NCI-H1092 (cell line): ENCODE measurements at regions not wholly inside any gene's neighbourhood (a gene's known extent, or its start where the extent isn't known, plus 50 kb on each side); places are given as distances from the start of the nearest gene placed in this dataset.

ENCODE experiments used
- DNase-seq: peaks from one replicate; lab custom pipeline; 2025; lab: John Stamatoyannopoulos, UW

- no peak for DNase-seq
Observed at GRCh38 chr4:128355305-128355704, 67.7 kb upstream of the PGRMC2 start.

- DNase-seq = no peak
Observed at GRCh38 chr4:128354205-128354821, 66.7 kb upstream of the PGRMC2 start.

GRCh38 chr4:128353791-128354190, 66.2 kb upstream of the PGRMC2 start:
- DNase-seq = no peak

- DNase-seq = no peak
Observed at GRCh38 chr4:128351502-128351901, 63.9 kb upstream of the PGRMC2 start.

GRCh38 chr4:128350449-128351045, 62.9 kb upstream of the PGRMC2 start:
- DNase-seq = no peak

- DNase-seq = no peak
Observed at GRCh38 chr4:128349921-128350320, 62.3 kb upstream of the PGRMC2 start.

GRCh38 chr4:128347930-128348660, 60.5 kb upstream of the PGRMC2 start:
- no peak for DNase-seq

- DNase-seq = no peak
Observed at GRCh38 chr4:128347175-128347868, 59.7 kb upstream of the PGRMC2 start.

- DNase-seq = no peak
Observed at GRCh38 chr4:128346054-128346716, 58.6 kb upstream of the PGRMC2 start.

- DNase-seq = no peak
Observed at GRCh38 chr4:128345650-128346049, 58.0 kb upstream of the PGRMC2 start.

- no peak for DNase-seq
Observed at GRCh38 chr4:128342762-128343161, 55.1 kb upstream of the PGRMC2 start.

GRCh38 chr4:128341634-128342033, 54.0 kb upstream of the PGRMC2 start:
- DNase-seq = no peak

- no peak for DNase-seq
Observed at GRCh38 chr4:128338634-128339355, 51.2 kb upstream of the PGRMC2 start.

- no peak for DNase-seq
Observed at GRCh38 chr4:128337863-128338262, 50.2 kb upstream of the PGRMC2 start.
